ENCODE measurements at regions not wholly inside any gene's neighbourhood (a gene's known extent, or its start where the extent isn't known, plus 50 kb on each side); places are given as distances from the start of the nearest gene placed in this dataset.

GRCh38 chr21:38668541-38668940 is 137.2 kb upstream of the ETS2 start:
- no peak for TF ChIP-seq CTCF (IDR thresholded peaks at IDR 0.05; ENCODE audit: low read depth, low read length, missing input control)
- TF ChIP-seq YY1 (IDR thresholded peaks at IDR 0.05), result no peak
- TF ChIP-seq RAD21 (IDR thresholded peaks at IDR 0.05), result no peak
- TF ChIP-seq MAX (IDR thresholded peaks at IDR 0.05), result no peak
- no peak for TF ChIP-seq EGR1 (IDR thresholded peaks at IDR 0.05; ENCODE audit: low read depth in 2 of 2)
- no peak for TF ChIP-seq JUND (IDR thresholded peaks at IDR 0.05)
- TF ChIP-seq NR2F2 (IDR thresholded peaks at IDR 0.05), result no peak
- no peak for TF ChIP-seq GABPA (IDR thresholded peaks at IDR 0.05 in 1 of 2, conservative IDR thresholded peaks at IDR 0.05 in 1 of 2)
- TF ChIP-seq HNF4A (conservative IDR thresholded peaks at IDR 0.05), result no peak
- no peak for TF ChIP-seq FOXA1 (IDR thresholded peaks at IDR 0.05)
- TF ChIP-seq REST (IDR thresholded peaks at IDR 0.05), result no peak

Data from liver (tissue), 3 donors.